ENCODE measurements at regions not wholly inside any gene's neighbourhood (a gene's known extent, or its start where the extent isn't known, plus 50 kb on each side); places are given as distances from the start of the nearest gene placed in this dataset.

DNA sequence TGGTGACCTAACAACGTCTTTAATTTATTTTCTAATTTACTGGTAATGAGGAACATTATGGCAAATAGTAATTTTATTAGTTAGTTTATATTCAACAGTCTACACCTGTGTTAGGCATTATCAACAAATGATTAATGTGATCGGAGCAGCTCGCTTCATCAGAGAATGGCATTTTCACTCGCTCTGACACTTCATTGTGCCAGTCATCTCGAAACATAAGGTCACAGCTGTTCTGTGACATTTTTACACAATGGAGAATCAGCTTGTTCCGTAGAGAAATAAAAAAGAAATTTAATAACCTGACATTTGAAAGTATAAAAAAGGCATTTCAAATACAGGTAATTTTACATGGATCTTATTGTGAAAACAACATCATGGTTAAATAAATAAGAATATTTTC lies 858.4 kb downstream of the SLITRK6 start:
- Histone ChIP-seq H3K27ac (no peak overlapping the region), H3K36me3 (no peaks in the 10 kb centered on the region), H3K27me3 (replicated peaks in 1 of 7) (no peaks in the 10 kb centered on the region), H3K4me1 (no peaks in the 10 kb centered on the region), H3K9me3 (no peaks in the 10 kb centered on the region), H3K4me3 (no peak overlapping the region)
- TF ChIP-seq POLR2A (IDR thresholded peaks at IDR 0.05): no peak
- intact Hi-C loops (cut with DNase I; ENCODE audit: low total_unique reads): no loop called here
- no peak for DNase-seq
- 84 to 93% (median 87%) methylated on average over 6 of the region's 6 CpGs for WGBS, 5 donors

DNA sequence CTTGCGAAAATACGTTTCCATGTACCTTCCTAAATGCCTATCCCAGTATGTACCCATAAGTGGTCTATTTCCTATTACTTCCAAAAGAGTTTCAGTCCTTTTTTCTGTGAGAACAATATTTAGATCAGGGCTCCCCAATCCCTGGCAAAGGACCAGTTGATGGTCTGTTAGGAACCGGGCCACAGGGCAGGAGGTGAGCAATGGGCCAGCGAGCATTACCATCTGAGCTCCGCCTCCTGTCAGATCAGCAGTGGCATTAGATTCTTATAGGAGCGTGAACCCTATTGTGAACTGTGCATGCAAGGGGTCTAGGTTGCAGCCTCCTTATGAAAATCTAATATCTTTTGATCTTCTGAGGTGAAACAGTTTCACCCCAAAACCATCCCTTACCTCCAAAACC lies 859.1 kb downstream of the SLITRK6 start:
- WGBS, 5 donors: 88 to 95% (median 93%) methylated on average over 6 of the region's 6 CpGs
- H3K36me3 ChIP-seq: no peaks in the 10 kb centered on the region
- peaks cover 0 to 3% (median 0%) of the 10 kb centered on the region in 6 donors for H3K4me1 ChIP-seq
- no peak overlapping the region for H3K4me3 ChIP-seq
- no peaks in the 10 kb centered on the region for H3K27me3 ChIP-seq (replicated peaks in 1 of 7)
- no peak for TF ChIP-seq POLR2AphosphoS5 (IDR thresholded peaks at IDR 0.05)
- no peak for TF ChIP-seq POLR2A (IDR thresholded peaks at IDR 0.05)
- TF ChIP-seq, protein P1, sequence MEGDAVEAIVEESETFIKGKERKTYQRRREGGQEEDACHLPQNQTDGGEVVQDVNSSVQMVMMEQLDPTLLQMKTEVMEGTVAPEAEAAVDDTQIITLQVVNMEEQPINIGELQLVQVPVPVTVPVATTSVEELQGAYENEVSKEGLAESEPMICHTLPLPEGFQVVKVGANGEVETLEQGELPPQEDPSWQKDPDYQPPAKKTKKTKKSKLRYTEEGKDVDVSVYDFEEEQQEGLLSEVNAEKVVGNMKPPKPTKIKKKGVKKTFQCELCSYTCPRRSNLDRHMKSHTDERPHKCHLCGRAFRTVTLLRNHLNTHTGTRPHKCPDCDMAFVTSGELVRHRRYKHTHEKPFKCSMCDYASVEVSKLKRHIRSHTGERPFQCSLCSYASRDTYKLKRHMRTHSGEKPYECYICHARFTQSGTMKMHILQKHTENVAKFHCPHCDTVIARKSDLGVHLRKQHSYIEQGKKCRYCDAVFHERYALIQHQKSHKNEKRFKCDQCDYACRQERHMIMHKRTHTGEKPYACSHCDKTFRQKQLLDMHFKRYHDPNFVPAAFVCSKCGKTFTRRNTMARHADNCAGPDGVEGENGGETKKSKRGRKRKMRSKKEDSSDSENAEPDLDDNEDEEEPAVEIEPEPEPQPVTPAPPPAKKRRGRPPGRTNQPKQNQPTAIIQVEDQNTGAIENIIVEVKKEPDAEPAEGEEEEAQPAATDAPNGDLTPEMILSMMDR (IDR thresholded peaks at IDR 0.05 in 8 of 11, conservative IDR thresholded peaks at IDR 0.05 in 3 of 11): no peak
- H3K27ac ChIP-seq: no peak overlapping the region
- intact Hi-C loops (cut with DNase I; ENCODE audit: low total_unique reads): no loop called here
- no peaks in the 10 kb centered on the region for H3K9me3 ChIP-seq
- no peak for DNase-seq

DNA sequence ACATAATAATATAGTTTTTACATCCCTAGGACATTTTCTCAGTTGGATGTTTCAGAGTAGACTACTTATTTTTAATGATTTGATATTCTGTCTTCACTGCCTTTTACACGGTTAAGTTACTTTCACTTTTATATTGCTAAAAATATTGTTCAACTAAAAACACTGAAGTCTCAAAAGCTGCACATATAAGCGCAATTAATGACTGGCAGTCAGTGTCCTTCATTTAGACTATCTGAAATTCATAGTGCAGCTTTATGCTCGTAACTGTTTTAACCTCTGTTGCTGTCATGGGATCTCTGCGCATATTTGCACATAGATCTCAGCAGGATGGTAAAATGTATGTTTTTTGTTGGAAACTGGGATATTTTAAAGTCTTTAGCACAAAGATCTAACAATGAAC lies 864.3 kb downstream of the SLITRK6 start:
- H3K4me3 ChIP-seq: peak overlapping the region in 3 of 8 donors; percentile 2 to 53 (median 26)
- DNase-seq: no peak
- no peaks in the 10 kb centered on the region for H3K36me3 ChIP-seq
- no peak for TF ChIP-seq POLR2A (IDR thresholded peaks at IDR 0.05)
- TF ChIP-seq, protein P1 (IDR thresholded peaks at IDR 0.05 in 8 of 11, conservative IDR thresholded peaks at IDR 0.05 in 3 of 11): no peak
- no peak for TF ChIP-seq POLR2AphosphoS5 (IDR thresholded peaks at IDR 0.05)
- no peak overlapping the region for H3K27ac ChIP-seq
- WGBS, 5 donors: 13 to 31% (median 20%) methylated on average over 4 of the region's 4 CpGs
- peaks cover 0 to 13% (median 0%) of the 10 kb centered on the region in 6 donors for H3K4me1 ChIP-seq
- intact Hi-C loops (cut with DNase I; ENCODE audit: low total_unique reads): no loop called here
- no peaks in the 10 kb centered on the region for H3K9me3 ChIP-seq
- no peaks in the 10 kb centered on the region for H3K27me3 ChIP-seq (replicated peaks in 1 of 7)

DNA sequence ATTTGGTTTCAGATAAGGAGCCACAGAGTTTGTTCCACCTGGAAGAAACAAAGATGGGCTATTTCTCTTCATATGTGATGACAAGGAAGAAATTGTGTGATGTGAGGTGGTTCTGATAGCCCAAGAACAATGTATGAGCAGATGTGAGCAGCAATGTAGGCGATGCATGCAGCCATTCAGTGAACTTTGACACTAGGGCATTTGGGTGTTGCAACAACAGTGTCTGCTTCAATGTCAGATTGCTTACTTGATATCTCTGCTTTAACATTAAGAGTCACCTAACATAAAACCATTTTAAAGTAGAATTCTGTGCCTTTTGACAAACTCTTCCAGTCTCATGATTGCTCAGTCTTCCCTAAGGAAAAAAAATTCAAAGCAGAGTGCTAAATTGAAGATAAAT lies 865.4 kb downstream of the SLITRK6 start:
- Histone ChIP-seq H3K4me1 (peaks cover 0 to 13% (median 0%) of the 10 kb centered on the region in 6 donors), H3K27ac (no peak overlapping the region), H3K36me3 (no peaks in the 10 kb centered on the region), H3K4me3 (no peak overlapping the region), H3K9me3 (peaks cover 0 to 3% (median 0%) of the 10 kb centered on the region in 8 donors), H3K27me3 (replicated peaks in 1 of 7) (no peaks in the 10 kb centered on the region)
- WGBS, 5 donors: 23 to 75% (median 32%) methylated on average over 1 of the region's 1 CpG
- intact Hi-C loops (cut with DNase I; ENCODE audit: low total_unique reads): no loop called here
- DNase-seq: no peak
- no peak for TF ChIP-seq POLR2AphosphoS5 (IDR thresholded peaks at IDR 0.05)
- no peak for TF ChIP-seq POLR2A (IDR thresholded peaks at IDR 0.05)
- TF ChIP-seq, protein P1 (IDR thresholded peaks at IDR 0.05 in 8 of 11, conservative IDR thresholded peaks at IDR 0.05 in 3 of 11): no peak

DNA sequence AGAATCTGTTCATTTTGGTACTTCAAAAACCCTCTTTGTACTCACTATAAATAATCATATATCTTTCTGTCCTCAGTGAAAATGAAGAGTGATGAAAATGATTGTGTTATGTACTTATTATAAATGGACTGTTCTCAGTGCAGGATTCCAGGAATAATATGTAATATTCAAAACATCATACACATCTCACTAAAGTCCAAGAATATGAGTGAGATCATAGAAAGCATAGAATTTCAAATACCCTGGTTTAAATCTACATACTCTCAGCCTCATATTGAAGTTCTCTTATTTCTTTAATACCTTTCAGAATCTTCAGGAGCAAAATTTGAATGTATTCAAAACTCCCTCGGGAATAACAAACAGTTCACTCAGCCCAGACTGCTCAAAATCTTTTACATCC lies 868.0 kb downstream of the SLITRK6 start:
- WGBS, 5 donors: 52 to 87% (median 71%) methylated on average over 1 of the region's 1 CpG
- no peak overlapping the region for H3K4me3 ChIP-seq
- H3K4me1 ChIP-seq: peaks cover 0 to 13% (median 0%) of the 10 kb centered on the region in 6 donors
- H3K36me3 ChIP-seq: no peaks in the 10 kb centered on the region
- peaks cover 0 to 3% (median 0%) of the 10 kb centered on the region in 8 donors for H3K9me3 ChIP-seq
- H3K27me3 ChIP-seq (replicated peaks in 1 of 7): no peaks in the 10 kb centered on the region
- no peak for DNase-seq
- TF ChIP-seq POLR2A (IDR thresholded peaks at IDR 0.05) (no peak), POLR2AphosphoS5 (IDR thresholded peaks at IDR 0.05) (no peak)
- TF ChIP-seq, protein P1 (IDR thresholded peaks at IDR 0.05 in 8 of 11, conservative IDR thresholded peaks at IDR 0.05 in 3 of 11): no peak
- intact Hi-C loops (cut with DNase I; ENCODE audit: low total_unique reads): no loop called here
- H3K27ac ChIP-seq: no peak overlapping the region
